GM12865 (cell line): ENCODE measurements at regions not wholly inside any gene's neighbourhood (a gene's known extent, or its start where the extent isn't known, plus 50 kb on each side); places are given as distances from the start of the nearest gene placed in this dataset.

ENCODE experiments used
- DNase-seq: peaks from one replicate; pipeline ENCODE4 v3.0.0; 2010; ENCODE audit warnings: low read depth
- H3K4me3 ChIP-seq: 2 replicates; pipeline ENCODE4 v1.5.1; 2011; ENCODE audit warnings: mild to moderate bottlenecking, low read depth, low read length, control low read depth
- TF ChIP-seq, protein P1 (sequence below): IDR thresholded peaks from 2 replicates; pipeline ENCODE4 v1.5.1; 2011; ENCODE audit warnings: low read length, control low read depth, low read depth, inconsistent platforms; ENCODE audit not compliant: insufficient read depth; ENCODE audit errors: missing control alignments

DNA sequence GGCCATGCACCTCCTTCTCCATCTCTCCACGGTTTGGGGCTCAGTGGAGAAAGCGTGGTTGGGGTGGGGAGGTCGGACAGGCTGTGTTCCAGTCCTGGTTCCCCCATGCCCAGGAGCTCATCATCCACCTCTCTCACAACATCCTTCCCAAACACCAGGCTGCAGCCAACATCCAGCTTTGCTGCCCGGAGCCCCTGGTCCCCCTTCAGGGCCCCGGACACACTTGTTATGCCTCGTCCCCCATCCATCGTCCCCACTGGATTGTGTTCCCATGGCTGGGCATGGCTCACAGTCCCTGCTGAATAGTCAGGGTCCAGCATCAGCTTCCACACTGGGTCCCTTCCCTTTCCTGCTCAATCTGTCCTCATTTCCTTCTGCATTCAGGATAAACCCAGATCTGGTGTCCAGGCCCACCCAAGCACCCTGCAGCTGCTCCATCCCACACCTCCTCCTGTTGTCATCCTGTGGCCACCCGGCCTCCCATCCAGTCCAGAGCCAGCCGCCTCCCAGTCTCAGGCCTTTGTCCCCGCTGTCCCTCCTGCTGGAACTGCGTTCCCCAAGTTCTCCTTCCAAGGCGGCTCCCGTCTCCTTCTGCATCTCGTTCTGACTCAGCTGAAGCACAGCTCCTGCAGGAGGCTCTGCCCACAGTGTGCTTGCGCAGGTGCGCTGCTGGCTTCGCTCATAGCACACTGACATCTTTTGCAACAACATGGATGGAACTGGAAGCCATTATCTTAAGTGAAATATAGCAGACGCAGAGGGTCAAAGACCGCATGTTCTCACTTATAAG is 211.4 kb upstream of the RTL1 start:
- TF ChIP-seq, protein P1, sequence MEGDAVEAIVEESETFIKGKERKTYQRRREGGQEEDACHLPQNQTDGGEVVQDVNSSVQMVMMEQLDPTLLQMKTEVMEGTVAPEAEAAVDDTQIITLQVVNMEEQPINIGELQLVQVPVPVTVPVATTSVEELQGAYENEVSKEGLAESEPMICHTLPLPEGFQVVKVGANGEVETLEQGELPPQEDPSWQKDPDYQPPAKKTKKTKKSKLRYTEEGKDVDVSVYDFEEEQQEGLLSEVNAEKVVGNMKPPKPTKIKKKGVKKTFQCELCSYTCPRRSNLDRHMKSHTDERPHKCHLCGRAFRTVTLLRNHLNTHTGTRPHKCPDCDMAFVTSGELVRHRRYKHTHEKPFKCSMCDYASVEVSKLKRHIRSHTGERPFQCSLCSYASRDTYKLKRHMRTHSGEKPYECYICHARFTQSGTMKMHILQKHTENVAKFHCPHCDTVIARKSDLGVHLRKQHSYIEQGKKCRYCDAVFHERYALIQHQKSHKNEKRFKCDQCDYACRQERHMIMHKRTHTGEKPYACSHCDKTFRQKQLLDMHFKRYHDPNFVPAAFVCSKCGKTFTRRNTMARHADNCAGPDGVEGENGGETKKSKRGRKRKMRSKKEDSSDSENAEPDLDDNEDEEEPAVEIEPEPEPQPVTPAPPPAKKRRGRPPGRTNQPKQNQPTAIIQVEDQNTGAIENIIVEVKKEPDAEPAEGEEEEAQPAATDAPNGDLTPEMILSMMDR, result no peak
- H3K4me3 ChIP-seq, result no peak overlapping the region
- no peak for DNase-seq

DNA sequence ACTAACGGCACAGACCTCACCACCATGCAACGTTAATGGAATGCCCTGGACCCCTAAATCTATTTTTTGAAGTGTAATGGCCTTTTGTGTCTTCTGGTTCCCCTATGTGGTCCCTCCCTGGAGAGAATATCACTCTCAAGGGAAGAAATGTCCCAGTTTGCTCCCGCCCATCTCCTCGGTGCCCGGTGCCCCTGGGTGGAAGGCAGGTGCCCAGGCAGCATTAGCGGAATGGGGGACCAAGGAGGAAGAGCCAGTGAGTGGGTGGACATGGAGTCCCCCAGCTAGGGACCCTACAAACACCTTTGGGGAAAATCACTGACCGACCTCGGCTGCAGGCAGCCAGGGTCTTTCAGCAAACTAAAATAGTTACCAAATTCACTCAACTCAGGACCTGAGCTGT is 212.1 kb upstream of the RTL1 start:
- H3K4me3 ChIP-seq, result no peak overlapping the region
- no peak for DNase-seq
- TF ChIP-seq, protein P1, result no peak

- DNase-seq, result no peak
- TF ChIP-seq, protein P1, result no peak
Measured at GRCh38 chr14:101116065-101116464, 212.5 kb upstream of the RTL1 start.

GRCh38 chr14:101116486-101117130 is 213.1 kb upstream of the RTL1 start:
- no peak for DNase-seq
- no peak overlapping the region for H3K4me3 ChIP-seq
- TF ChIP-seq, protein P1, result no peak

More at GRCh38 chr14:101116065-101116464, 212.5 kb upstream of the RTL1 start:
- H3K4me3 ChIP-seq, result no peak overlapping the region

DNA sequence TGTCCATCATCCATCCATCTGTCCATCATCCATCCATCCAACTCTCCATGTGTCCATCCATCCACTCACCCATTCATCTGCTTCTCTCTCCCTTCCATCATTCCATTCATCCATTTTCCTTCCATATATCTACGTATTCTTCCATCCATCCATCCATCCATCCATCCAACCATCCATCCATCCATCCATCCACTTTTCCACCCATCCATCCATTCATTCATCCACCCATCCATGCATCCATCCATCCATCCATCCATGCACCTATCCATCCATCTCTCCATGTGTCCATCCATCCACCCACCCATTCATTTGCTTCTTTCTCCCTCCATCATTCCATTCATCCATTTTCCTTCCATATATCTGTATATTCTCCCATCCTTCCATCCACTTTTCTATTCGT is 214.0 kb upstream of the RTL1 start:
- no peak overlapping the region for H3K4me3 ChIP-seq
- no peak for DNase-seq
- TF ChIP-seq, protein P1, result no peak

- DNase-seq, result no peak
- no peak overlapping the region for H3K4me3 ChIP-seq
- TF ChIP-seq, protein P1, result no peak
Measured at GRCh38 chr14:101118233-101118632, 214.7 kb upstream of the RTL1 start.
